IMR-90 (cell line): ENCODE measurements at regions not wholly inside any gene's neighbourhood (a gene's known extent, or its start where the extent isn't known, plus 50 kb on each side); places are given as distances from the start of the nearest gene placed in this dataset.

Experiments
- ATAC-seq: fragments of 200-7000 bp; cut with Tn5 transposase; 2 replicates; pipeline ENCODE4 v1.9.1; 2020; ENCODE audit warnings: low read depth, mild to moderate bottlenecking, moderate library complexity
- BruUV-seq: library from RNA; stranded (reverse); fragments of 400-500 nt; replicated peaks from 2 replicates; lab custom pipeline; 2021; lab: Mats Ljungman, UMichigan
- CTCF ChIA-PET: fragments of 300-600 bp; formaldehyde crosslinking; extraction: SDS; loops from one replicate; lab custom pipeline; 2021; ENCODE audit warnings: antibody characterized with exemption; lab: Yijun Ruan, JAX
- POLR2A ChIA-PET: fragments of 300-600 bp; sonication (Branson Sonifier 250); formaldehyde crosslinking; loops from one replicate; lab custom pipeline; 2022; ENCODE audit warnings: antibody characterized with exemption; ENCODE audit not compliant: unreplicated experiment; lab: Charles Lee
- DNase-seq: peaks from one replicate; pipeline ENCODE4 v3.0.0; 2013
- H2AFZ ChIP-seq: replicated peaks from 2 replicates; pipeline ENCODE3; 2013; ENCODE audit warnings: low read length, mild to moderate bottlenecking; ENCODE audit not compliant: poor library complexity
- H2AK5ac ChIP-seq: 2 replicates; pipeline ENCODE4 v1.6.1; 2013; ENCODE audit warnings: low read depth, low read length, inconsistent platforms
- H2AK9ac ChIP-seq: replicated peaks from 2 replicates; pipeline ENCODE3; 2013; ENCODE audit warnings: mild to moderate bottlenecking, low read depth, low read length, moderate library complexity; ENCODE audit not compliant: poor library complexity
- H2BK120ac ChIP-seq: 2 replicates; pipeline ENCODE4 v1.6.1; 2013; ENCODE audit warnings: low read depth, low read length, inconsistent platforms
- H2BK15ac ChIP-seq: 3 replicates; pipeline ENCODE4 v1.6.1; 2013; ENCODE audit warnings: low read depth, low read length, inconsistent platforms
- H2BK20ac ChIP-seq: 2 replicates; pipeline ENCODE4 v1.6.1; 2013; ENCODE audit warnings: low read depth, mild to moderate bottlenecking, inconsistent platforms, low read length, moderate library complexity
- H2BK5ac ChIP-seq: 2 replicates; pipeline ENCODE4 v1.6.1; 2013; ENCODE audit warnings: mild to moderate bottlenecking, low read depth, low read length, inconsistent platforms; ENCODE audit not compliant: poor library complexity, severe bottlenecking
- H3K14ac ChIP-seq: replicated peaks from 2 replicates; pipeline ENCODE4 v1.6.1; 2013; ENCODE audit warnings: low read depth, low read length, inconsistent platforms
- H3K18ac ChIP-seq: 2 replicates; pipeline ENCODE4 v1.6.1; 2013; ENCODE audit warnings: low read depth, low read length, control low read depth
- H3K23ac ChIP-seq: 2 replicates; pipeline ENCODE4 v1.6.1; 2013; ENCODE audit warnings: low read depth, low read length, inconsistent platforms
- H3K27ac ChIP-seq: 2 replicates; pipeline ENCODE4 v1.5.1; 2013; ENCODE audit warnings: mild to moderate bottlenecking, control low read depth, low read length; ENCODE audit not compliant: insufficient read depth
- H3K27me3 ChIP-seq: 2 replicates; pipeline ENCODE4 v1.6.1; 2013; ENCODE audit warnings: low read length; ENCODE audit not compliant: control insufficient read depth, insufficient read depth
- H3K36me3 ChIP-seq: 2 replicates; pipeline ENCODE4 v1.6.1; 2013; ENCODE audit warnings: low read length, mixed read lengths; ENCODE audit not compliant: control insufficient read depth, insufficient read depth
- H3K4ac ChIP-seq: 2 replicates; pipeline ENCODE4 v1.6.1; 2013; ENCODE audit warnings: low read depth, low read length, inconsistent platforms
- H3K4me1 ChIP-seq: 2 replicates; pipeline ENCODE4 v1.6.1; 2013; ENCODE audit warnings: low read length, mixed read lengths; ENCODE audit not compliant: control insufficient read depth, insufficient read depth
- H3K4me2 ChIP-seq: 2 replicates; pipeline ENCODE4 v1.6.1; 2013; ENCODE audit warnings: low read depth, mild to moderate bottlenecking, control low read depth, low read length, moderate library complexity
- H3K4me3 ChIP-seq: 2 replicates; pipeline ENCODE4 v1.5.1; 2013; ENCODE audit warnings: low read depth, mild to moderate bottlenecking, control low read depth, low read length, moderate library complexity; ENCODE audit not compliant: insufficient read depth
- H3K56ac ChIP-seq: 2 replicates; pipeline ENCODE4 v1.6.1; 2013; ENCODE audit warnings: low read length, inconsistent platforms; ENCODE audit not compliant: insufficient read depth; ENCODE audit errors: extremely low read depth
- H3K79me1 ChIP-seq, 2 experiments: 2 replicates each; pipeline ENCODE4 v1.6.1; 2013; ENCODE audit warnings: low read length in 2 of 2, inconsistent platforms in 1 of 2, low read depth in 1 of 2
- H3K9ac ChIP-seq: 2 replicates; pipeline ENCODE4 v1.6.1; 2013; ENCODE audit warnings: low read depth, low read length, control low read depth
- H3K9me1 ChIP-seq: 2 replicates; pipeline ENCODE4 v1.6.1; 2013; ENCODE audit warnings: low read length, inconsistent platforms; ENCODE audit not compliant: insufficient read depth
- H3K9me3 ChIP-seq: 2 replicates; pipeline ENCODE4 v1.6.1; 2013; ENCODE audit warnings: low read length; ENCODE audit not compliant: control insufficient read depth, insufficient read depth
- H4K20me1 ChIP-seq: 2 replicates; pipeline ENCODE4 v1.6.1; 2013; ENCODE audit warnings: low read length, inconsistent platforms; ENCODE audit not compliant: insufficient read depth
- H4K5ac ChIP-seq: 2 replicates; pipeline ENCODE4 v1.6.1; 2013; ENCODE audit warnings: mild to moderate bottlenecking, low read depth, low read length, control low read depth
- H4K8ac ChIP-seq, 2 experiments: 2 replicates each; pipeline ENCODE4 v1.6.1; 2013; ENCODE audit warnings: low read depth in 2 of 2, low read length in 2 of 2, control low read depth in 1 of 2, inconsistent platforms in 1 of 2
- H4K91ac ChIP-seq: 2 replicates; pipeline ENCODE4 v1.6.1; 2013; ENCODE audit warnings: low read depth, low read length, inconsistent platforms; ENCODE audit not compliant: insufficient read depth
- MXI1 ChIP-seq: IDR thresholded peaks from 2 replicates; pipeline ENCODE4 v1.6.1; 2012; ENCODE audit warnings: low read depth, mild to moderate bottlenecking, low read length, moderate library complexity, borderline replicate concordance
- NFE2L2 ChIP-seq: fragments of 150-350 bp; IDR thresholded peaks from 2 replicates; pipeline ENCODE4 v1.6.1; 2016; ENCODE audit warnings: low read depth, mild to moderate bottlenecking, low read length
- POLR2A ChIP-seq: IDR thresholded peaks from 2 replicates; pipeline ENCODE4 v1.6.1; 2012; ENCODE audit warnings: mild to moderate bottlenecking, low read depth, low read length
- RAD21 ChIP-seq: IDR thresholded peaks from 2 replicates; pipeline ENCODE4 v1.6.1; 2012; ENCODE audit warnings: low read length, improper control_type of control experiment
- RFX5 ChIP-seq: IDR thresholded peaks from 2 replicates; pipeline ENCODE4 v1.8.0; 2012; ENCODE audit warnings: low read depth, mild to moderate bottlenecking, low read length, moderate library complexity
- SMC3 ChIP-seq: fragments of 150-350 bp; IDR thresholded peaks from 2 replicates; pipeline ENCODE4 v1.6.1; 2016; ENCODE audit warnings: low read depth, mild to moderate bottlenecking, antibody characterized with exemption, low read length, moderate library complexity
- WGBS, 2 experiments: methylation state at CpG; one replicate each; pipeline versions ENCODE4 v1.1.5 to v1.1.7; 2013; ENCODE audit warnings: missing lambda C conversion rate in 2 of 2; ENCODE audit not compliant: insufficient read length in 1 of 2; ENCODE audit errors: extremely low coverage in 2 of 2; 5-methylcytosine and 5-hydroxymethylcytosine counted together
- dilution Hi-C: fragments of 300-500 bp; cut with HindIII; formaldehyde crosslinking; loops from one replicate; pipeline ENCODE4 v1.14.3; 2018; ENCODE audit warnings: low sequenced_read_pairs; ENCODE audit not compliant: unreplicated experiment
- in situ Hi-C: fragments of 300-500 bp; cut with MboI; formaldehyde crosslinking; loops from 3 replicates; pipeline ENCODE4 v1.14.3; 2019; ENCODE audit warnings: low sequenced_read_pairs, inconsistent platforms, mixed read lengths
- intact Hi-C: fragments of 100-400 bp; cut with micrococcal nuclease; formaldehyde crosslinking; loops from 2 replicates; pipeline ENCODE4 v1.10.0; 2022
- TF ChIP-seq, protein P1 (sequence below): conservative IDR thresholded peaks from 2 replicates; pipeline ENCODE4 v1.5.1; 2012; ENCODE audit warnings: mild to moderate bottlenecking, low read depth, low read length, improper control_type of control experiment

DNA sequence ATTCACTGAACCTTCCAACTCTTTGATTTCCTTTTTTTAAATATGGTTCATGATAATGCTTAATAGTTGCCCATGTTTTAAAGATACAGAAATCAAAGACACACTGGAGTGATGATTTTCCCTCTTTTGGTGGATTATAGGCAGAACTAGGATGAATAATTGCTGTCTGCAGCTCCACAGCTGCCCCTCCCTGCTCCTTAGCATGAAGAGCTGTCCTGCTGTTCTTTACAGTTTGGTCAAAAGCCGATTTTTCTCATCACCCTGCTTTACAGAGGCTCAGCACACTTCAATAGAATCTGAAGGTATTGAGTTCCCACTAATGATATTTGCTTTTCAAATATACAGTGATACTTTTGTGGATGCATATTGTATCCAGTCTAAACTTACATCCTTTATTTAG, 202.6 kb downstream of the AASDHPPT start:
- Histone ChIP-seq H2AK9ac (no peak overlapping the region), H4K91ac (no peak overlapping the region), H3K4me2 (no peak overlapping the region), H3K14ac (no peak overlapping the region), H2BK15ac (no peak overlapping the region), H3K27ac (no peak overlapping the region), H2BK20ac (no peak overlapping the region), H3K4me1 (no peaks in the 10 kb centered on the region), H3K9me3 (no peaks in the 10 kb centered on the region), H3K9me1 (no peaks in the 10 kb centered on the region), H3K23ac (no peak overlapping the region), H3K56ac (no peak overlapping the region), H3K4me3 (no peak overlapping the region), H2AFZ (no peak overlapping the region), H2AK5ac (no peak overlapping the region), H4K8ac (no peak overlapping the region), H3K4ac (no peak overlapping the region), H3K79me1 (no peaks in the 10 kb centered on the region), H3K18ac (no peak overlapping the region), H4K5ac (no peak overlapping the region), H4K20me1 (no peaks in the 10 kb centered on the region), H3K9ac (no peak overlapping the region), H2BK5ac (no peak overlapping the region), H3K36me3 (no peaks in the 10 kb centered on the region), H2BK120ac (no peak overlapping the region), H3K27me3 (no peaks in the 10 kb centered on the region)
- DNase-seq, result no peak
- ChIA-PET CTCF (no interaction called here), POLR2A (no interaction called here)
- intact Hi-C loops, result no loop called here
- ATAC-seq, result no peak
- dilution Hi-C loops, result no loop called here
- in situ Hi-C loops, result no loop called here
- no TSS peak for BruUV-seq
- WGBS, 2 experiments, result no CpG with 5 or more reads among the region's 1 CpG
- TF ChIP-seq POLR2A, result no peak
- no peak for TF ChIP-seq MXI1
- TF ChIP-seq RAD21, result no peak
- no peak for TF ChIP-seq RFX5
- TF ChIP-seq, protein P1, sequence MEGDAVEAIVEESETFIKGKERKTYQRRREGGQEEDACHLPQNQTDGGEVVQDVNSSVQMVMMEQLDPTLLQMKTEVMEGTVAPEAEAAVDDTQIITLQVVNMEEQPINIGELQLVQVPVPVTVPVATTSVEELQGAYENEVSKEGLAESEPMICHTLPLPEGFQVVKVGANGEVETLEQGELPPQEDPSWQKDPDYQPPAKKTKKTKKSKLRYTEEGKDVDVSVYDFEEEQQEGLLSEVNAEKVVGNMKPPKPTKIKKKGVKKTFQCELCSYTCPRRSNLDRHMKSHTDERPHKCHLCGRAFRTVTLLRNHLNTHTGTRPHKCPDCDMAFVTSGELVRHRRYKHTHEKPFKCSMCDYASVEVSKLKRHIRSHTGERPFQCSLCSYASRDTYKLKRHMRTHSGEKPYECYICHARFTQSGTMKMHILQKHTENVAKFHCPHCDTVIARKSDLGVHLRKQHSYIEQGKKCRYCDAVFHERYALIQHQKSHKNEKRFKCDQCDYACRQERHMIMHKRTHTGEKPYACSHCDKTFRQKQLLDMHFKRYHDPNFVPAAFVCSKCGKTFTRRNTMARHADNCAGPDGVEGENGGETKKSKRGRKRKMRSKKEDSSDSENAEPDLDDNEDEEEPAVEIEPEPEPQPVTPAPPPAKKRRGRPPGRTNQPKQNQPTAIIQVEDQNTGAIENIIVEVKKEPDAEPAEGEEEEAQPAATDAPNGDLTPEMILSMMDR, result no peak
- TF ChIP-seq NFE2L2, result no peak
- TF ChIP-seq SMC3, result no peak
